Retinal pigment epithelial cell (primary cell): ENCODE measurements at regions not wholly inside any gene's neighbourhood (a gene's known extent, or its start where the extent isn't known, plus 50 kb on each side); places are given as distances from the start of the nearest gene placed in this dataset.

Experiments
- DNase-seq: peaks from one replicate; pipeline ENCODE4 v3.0.0-alpha.2; 2010; ENCODE audit warnings: low read depth
- H3K4me3 ChIP-seq: 2 replicates; pipeline ENCODE4 v1.5.1; 2011; ENCODE audit warnings: mild to moderate bottlenecking, low read length, control low read depth, moderate library complexity
- TF ChIP-seq, protein P1 (sequence below): conservative IDR thresholded peaks from 2 replicates; pipeline ENCODE4 v1.5.1; 2011; ENCODE audit warnings: low read depth, low read length, control low read depth, inconsistent platforms

- TF ChIP-seq, protein P1, sequence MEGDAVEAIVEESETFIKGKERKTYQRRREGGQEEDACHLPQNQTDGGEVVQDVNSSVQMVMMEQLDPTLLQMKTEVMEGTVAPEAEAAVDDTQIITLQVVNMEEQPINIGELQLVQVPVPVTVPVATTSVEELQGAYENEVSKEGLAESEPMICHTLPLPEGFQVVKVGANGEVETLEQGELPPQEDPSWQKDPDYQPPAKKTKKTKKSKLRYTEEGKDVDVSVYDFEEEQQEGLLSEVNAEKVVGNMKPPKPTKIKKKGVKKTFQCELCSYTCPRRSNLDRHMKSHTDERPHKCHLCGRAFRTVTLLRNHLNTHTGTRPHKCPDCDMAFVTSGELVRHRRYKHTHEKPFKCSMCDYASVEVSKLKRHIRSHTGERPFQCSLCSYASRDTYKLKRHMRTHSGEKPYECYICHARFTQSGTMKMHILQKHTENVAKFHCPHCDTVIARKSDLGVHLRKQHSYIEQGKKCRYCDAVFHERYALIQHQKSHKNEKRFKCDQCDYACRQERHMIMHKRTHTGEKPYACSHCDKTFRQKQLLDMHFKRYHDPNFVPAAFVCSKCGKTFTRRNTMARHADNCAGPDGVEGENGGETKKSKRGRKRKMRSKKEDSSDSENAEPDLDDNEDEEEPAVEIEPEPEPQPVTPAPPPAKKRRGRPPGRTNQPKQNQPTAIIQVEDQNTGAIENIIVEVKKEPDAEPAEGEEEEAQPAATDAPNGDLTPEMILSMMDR: no peak
- no peak overlapping the region for H3K4me3 ChIP-seq
- no peak for DNase-seq
Observed at GRCh38 chr17:71830866-71831265, 290.0 kb upstream of the SOX9 start.

GRCh38 chr17:71842986-71843385 lies 277.8 kb upstream of the SOX9 start:
- TF ChIP-seq, protein P1: no peak
- no peak for DNase-seq
- H3K4me3 ChIP-seq: no peak overlapping the region

DNA sequence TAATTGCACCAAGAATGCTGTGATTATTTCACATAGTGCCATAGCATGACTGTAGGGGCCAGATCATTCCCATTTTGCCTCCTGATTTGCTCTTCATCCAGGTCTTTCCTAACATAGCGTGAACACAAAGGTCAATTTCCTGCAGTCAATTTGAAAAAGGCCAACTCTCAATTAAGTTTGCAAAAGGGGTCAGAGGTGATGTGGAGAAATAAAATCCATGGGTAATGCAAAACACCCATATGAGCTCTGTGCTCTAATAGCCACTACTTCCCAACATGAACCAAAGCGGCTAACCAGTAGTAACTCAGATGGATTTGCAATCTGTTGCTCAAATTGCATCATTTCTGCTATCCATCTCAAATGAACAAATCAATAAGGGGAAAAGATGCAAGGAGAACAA lies 275.5 kb upstream of the SOX9 start:
- no peak for DNase-seq
- no peak overlapping the region for H3K4me3 ChIP-seq
- TF ChIP-seq, protein P1: no peak

- no peak for DNase-seq
- TF ChIP-seq, protein P1: no peak
- H3K4me3 ChIP-seq: no peak overlapping the region
Observed at GRCh38 chr17:71846561-71847110, 274.2 kb upstream of the SOX9 start.

GRCh38 chr17:71849783-71850768 lies 270.7 kb upstream of the SOX9 start:
- DNase-seq: no peak
- TF ChIP-seq, protein P1: no peak

DNA sequence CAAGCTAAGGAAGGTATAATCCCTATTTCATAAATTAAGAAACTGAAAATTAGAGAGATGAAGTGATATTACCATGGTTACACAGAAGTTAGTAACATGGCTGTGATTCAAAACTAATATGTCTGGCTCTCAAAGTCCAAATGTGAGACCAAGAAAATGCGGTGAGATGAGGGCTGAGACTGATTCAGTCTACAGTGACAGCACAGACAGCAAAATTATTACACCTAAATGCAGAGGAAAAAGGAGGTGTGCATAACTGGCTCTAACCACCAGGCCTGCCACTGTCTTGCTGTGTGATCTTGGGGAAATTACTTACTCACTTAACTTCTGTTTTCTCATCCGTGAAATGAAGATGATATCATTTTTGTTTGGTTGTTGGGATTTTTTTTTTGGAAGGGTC lies 270.0 kb upstream of the SOX9 start:
- DNase-seq: no peak
- TF ChIP-seq, protein P1: no peak
- no peak overlapping the region for H3K4me3 ChIP-seq

More at GRCh38 chr17:71849783-71850768, 270.7 kb upstream of the SOX9 start:
- H3K4me3 ChIP-seq: no peak overlapping the region
